Uterus (tissue), 2 donors: ENCODE measurements at regions not wholly inside any gene's neighbourhood (a gene's known extent, or its start where the extent isn't known, plus 50 kb on each side); places are given as distances from the start of the nearest gene placed in this dataset.

Source experiments
- POLR2A ChIP-seq, 2 donors: fragments of 450-650 bp; IDR thresholded peaks; one replicate each; pipeline ENCODE4 v1.6.1; 2016; ENCODE audit warnings: antibody characterized with exemption in 2 of 2, mild to moderate bottlenecking in 1 of 2, moderate library complexity in 1 of 2
- TF ChIP-seq, protein P1 (sequence below), 4 experiments: fragments of 200-600 bp in 2 of 4; fragments of 450-650 bp in 2 of 4; sonication (generic) in 2 of 4; IDR thresholded peaks; one replicate each; pipeline ENCODE4 v1.5.1; 2016 to 2019; ENCODE audit warnings: antibody characterized with exemption in 4 of 4, mild to moderate bottlenecking in 2 of 4, moderate library complexity in 1 of 4

DNA sequence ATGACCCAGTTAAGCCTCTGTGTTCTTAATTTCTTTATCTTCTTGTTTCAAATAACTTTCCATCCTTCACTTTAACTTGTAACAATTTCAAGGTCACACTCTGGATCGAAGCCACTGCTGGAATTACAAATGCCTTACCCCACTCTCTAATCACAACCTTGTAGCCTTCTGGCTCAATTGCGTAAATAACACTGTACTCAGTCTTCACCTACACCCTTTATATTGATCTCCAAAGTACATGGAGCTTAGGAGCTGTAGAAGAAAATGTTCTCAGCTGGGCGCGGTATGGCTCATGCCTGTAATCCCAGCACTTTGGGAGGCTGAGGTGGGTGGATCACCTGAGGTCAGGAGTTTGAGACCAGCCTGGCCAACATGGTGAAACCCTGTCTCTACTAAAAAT is 164.3 kb upstream of the NPSR1 start:
- TF ChIP-seq, protein P1, sequence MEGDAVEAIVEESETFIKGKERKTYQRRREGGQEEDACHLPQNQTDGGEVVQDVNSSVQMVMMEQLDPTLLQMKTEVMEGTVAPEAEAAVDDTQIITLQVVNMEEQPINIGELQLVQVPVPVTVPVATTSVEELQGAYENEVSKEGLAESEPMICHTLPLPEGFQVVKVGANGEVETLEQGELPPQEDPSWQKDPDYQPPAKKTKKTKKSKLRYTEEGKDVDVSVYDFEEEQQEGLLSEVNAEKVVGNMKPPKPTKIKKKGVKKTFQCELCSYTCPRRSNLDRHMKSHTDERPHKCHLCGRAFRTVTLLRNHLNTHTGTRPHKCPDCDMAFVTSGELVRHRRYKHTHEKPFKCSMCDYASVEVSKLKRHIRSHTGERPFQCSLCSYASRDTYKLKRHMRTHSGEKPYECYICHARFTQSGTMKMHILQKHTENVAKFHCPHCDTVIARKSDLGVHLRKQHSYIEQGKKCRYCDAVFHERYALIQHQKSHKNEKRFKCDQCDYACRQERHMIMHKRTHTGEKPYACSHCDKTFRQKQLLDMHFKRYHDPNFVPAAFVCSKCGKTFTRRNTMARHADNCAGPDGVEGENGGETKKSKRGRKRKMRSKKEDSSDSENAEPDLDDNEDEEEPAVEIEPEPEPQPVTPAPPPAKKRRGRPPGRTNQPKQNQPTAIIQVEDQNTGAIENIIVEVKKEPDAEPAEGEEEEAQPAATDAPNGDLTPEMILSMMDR (IDR thresholded peaks at IDR 0.05): no peak
- no peak for TF ChIP-seq POLR2A (IDR thresholded peaks at IDR 0.05)
